GM12878 (cell line): ENCODE measurements at regions not wholly inside any gene's neighbourhood (a gene's known extent, or its start where the extent isn't known, plus 50 kb on each side); places are given as distances from the start of the nearest gene placed in this dataset.

ENCODE experiments used
- ATAC-seq: fragments of 200-7000 bp; cut with Tn5 transposase; 3 replicates; pipeline ENCODE4 v1.9.1; 2020; ENCODE audit warnings: mild to moderate bottlenecking, moderate library complexity
- BruUV-seq: library from RNA; stranded (reverse); fragments of 400-500 nt; replicated peaks from 2 replicates; lab custom pipeline; 2021; lab: Mats Ljungman, UMichigan
- CTCF ChIA-PET: fragments of 300-600 bp; sonication (Branson Sonifier 250); formaldehyde crosslinking; extraction: SDS; loops from one replicate; lab custom pipeline; 2021; ENCODE audit warnings: inconsistent platforms; lab: Yijun Ruan, JAX
- POLR2A ChIA-PET: fragments of 350-600 bp; formaldehyde crosslinking; extraction: SDS; loops from one replicate; lab custom pipeline; 2021; ENCODE audit warnings: inconsistent platforms; lab: Charles Lee
- RAD21 ChIA-PET: fragments of 300-600 bp; sonication (Branson Sonifier 250); formaldehyde crosslinking; loops from one replicate; lab custom pipeline; 2023; ENCODE audit warnings: antibody characterized with exemption; ENCODE audit not compliant: unreplicated experiment; lab: Charles Lee
- SMC1A ChIA-PET: fragments of 300-600 bp; sonication (Branson Sonifier 250); formaldehyde crosslinking; loops from one replicate; lab custom pipeline; 2023; ENCODE audit not compliant: unreplicated experiment, uncharacterized antibody; lab: Charles Lee
- DNase-seq: peaks from one replicate; pipeline ENCODE4 v3.0.0-alpha.2; 2011; ENCODE audit warnings: low read depth, low spot score
- FAIRE-seq: peaks from 3 replicates; lab custom pipeline; 2011; peaks lifted over from hg19 to GRCh38; lab: Jason Lieb, UNC
- H2AFZ ChIP-seq: 2 replicates; pipeline ENCODE4 v1.6.0; 2011; ENCODE audit warnings: low read depth, low read length, control low read depth; ENCODE audit not compliant: control insufficient read depth
- H3K27ac ChIP-seq: 2 replicates; pipeline ENCODE4 v1.5.1; 2011; ENCODE audit warnings: control low read depth; ENCODE audit not compliant: control insufficient read depth, insufficient read depth
- H3K27me3 ChIP-seq, 2 experiments: replicated peaks in 1 of 2; 2 replicates each; pipeline versions ENCODE4 v1.6.0 to v1.6.1; 2011; ENCODE audit warnings: low read length in 1 of 2; ENCODE audit not compliant: control insufficient read depth in 2 of 2, insufficient read depth in 2 of 2
- H3K36me3 ChIP-seq, 2 experiments: 2 replicates each; pipeline ENCODE4 v1.5.1; 2011; ENCODE audit warnings: low read length in 1 of 2; ENCODE audit not compliant: control insufficient read depth in 2 of 2, insufficient read depth in 2 of 2
- H3K4me1 ChIP-seq: 2 replicates; pipeline ENCODE4 v1.6.1; 2011; ENCODE audit warnings: mild to moderate bottlenecking, low read length, moderate library complexity, mixed read lengths; ENCODE audit not compliant: control insufficient read depth, insufficient read depth
- H3K4me2 ChIP-seq: 2 replicates; pipeline ENCODE4 v1.6.0; 2011; ENCODE audit warnings: control low read depth; ENCODE audit not compliant: control insufficient read depth, insufficient read depth
- H3K4me3 ChIP-seq: fragments of 200-600 bp; sonication (generic); 2 replicates; pipeline ENCODE4 v1.5.1; 2016
- H3K79me2 ChIP-seq: 2 replicates; pipeline ENCODE4 v1.6.0; 2011; ENCODE audit warnings: low read length; ENCODE audit not compliant: control insufficient read depth, insufficient read depth
- H3K9ac ChIP-seq: 2 replicates; pipeline ENCODE4 v1.8.0; 2011; ENCODE audit warnings: low read length, control low read depth, mixed read lengths; ENCODE audit not compliant: control insufficient read depth, insufficient read depth
- H3K9me3 ChIP-seq: replicated peaks from 3 replicates; pipeline ENCODE4 v1.5.1; 2011; ENCODE audit warnings: mild to moderate bottlenecking, low read length; ENCODE audit not compliant: control insufficient read depth, insufficient read depth
- H4K20me1 ChIP-seq: 2 replicates; pipeline ENCODE4 v1.6.0; 2011; ENCODE audit not compliant: control insufficient read depth, insufficient read depth
- CHD1 ChIP-seq: IDR thresholded peaks from 2 replicates; pipeline ENCODE4 v1.6.1; 2012; ENCODE audit warnings: low read depth, low read length, improper control_type of control experiment
- CREM ChIP-seq: IDR thresholded peaks from 2 replicates; pipeline ENCODE4 v1.6.1; 2014; ENCODE audit warnings: antibody characterized with exemption, low read depth
- JUNB ChIP-seq: IDR thresholded peaks from 2 replicates; pipeline ENCODE4 v1.6.1; 2016; ENCODE audit warnings: antibody characterized with exemption, mild to moderate bottlenecking
- POLR2AphosphoS5 ChIP-seq: IDR thresholded peaks from 2 replicates; pipeline ENCODE4 v1.6.1; 2011; ENCODE audit warnings: mild to moderate bottlenecking, low read length, inconsistent platforms
- RCOR1 ChIP-seq: conservative IDR thresholded peaks from 2 replicates; pipeline ENCODE4 v1.6.1; 2012; ENCODE audit warnings: low read depth, low read length, improper control_type of control experiment
- ZBTB33 ChIP-seq: fragments of 450-650 bp; IDR thresholded peaks from 2 replicates; pipeline ENCODE4 v1.6.1; 2017; ENCODE audit warnings: mild to moderate bottlenecking
- WGBS: methylation state at CpG from one replicate; pipeline ENCODE4 v1.1.6; 2016; ENCODE audit warnings: low lambda C conversion rate; ENCODE audit not compliant: insufficient replicate concordance, insufficient coverage; ENCODE audit errors: missing lambda C conversion rate; 5-methylcytosine and 5-hydroxymethylcytosine counted together
- in situ Hi-C: fragments of 300-500 bp; cut with MboI; formaldehyde crosslinking; loops from 9 replicates; pipeline ENCODE4 v1.14.3; 2018; ENCODE audit warnings: mixed read lengths
- intact Hi-C: fragments of 100-400 bp; cut with micrococcal nuclease; formaldehyde crosslinking; loops from one replicate; pipeline ENCODE4 v1.14.2; 2022; ENCODE audit not compliant: unreplicated experiment

- TF ChIP-seq ZBTB33 (no peak), RCOR1 (no peak), CHD1 (no peak), POLR2AphosphoS5 (no peak)
Measured at GRCh38 chr15:95724908-95725633, 605.4 kb upstream of the NR2F2 start (continued).

- Histone ChIP-seq H3K27ac (no peak overlapping the region), H3K27me3 (no peaks in the 10 kb centered on the region), H3K4me1 (no peaks in the 10 kb centered on the region; the same call in 1 of the 2 replicates), H3K9ac (no peak overlapping the region), H4K20me1 (no peaks in the 10 kb centered on the region), H3K4me3 (no peak overlapping the region), H3K36me3 (no peaks in the 10 kb centered on the region), H2AFZ (no peak overlapping the region), H3K4me2 (no peak overlapping the region), H3K79me2 (no peaks in the 10 kb centered on the region), H3K9me3 (no peaks in the 10 kb centered on the region; the same call in 2 of the 3 replicates)
- ATAC-seq (no peak), DNase-seq (no peak), FAIRE-seq (no peak)
- in situ Hi-C loops (no loop called here), intact Hi-C loops (no loop called here)
- ChIA-PET POLR2A (no interaction called here), RAD21 (no interaction called here), SMC1A (interaction anchor here (1.6 kb wide), 1 partner anchor 10 kb away, joined by 3 read pairs; no protein-coding TSS in a partner anchor), CTCF (interaction anchor here (0.6 kb wide), 1 partner anchor 130 kb away, joined by 4 read pairs; no protein-coding TSS in a partner anchor)
- no TSS peak for BruUV-seq
- 0% methylated on average over 4 of the region's 4 CpGs for WGBS
- TF ChIP-seq JUNB (peak; percentile 17; the same call in 1 of the 2 replicates), CREM (no peak)
Measured at GRCh38 chr15:95726891-95727290, 603.6 kb upstream of the NR2F2 start.
